ENCODE measurements at regions not wholly inside any gene's neighbourhood (a gene's known extent, or its start where the extent isn't known, plus 50 kb on each side); places are given as distances from the start of the nearest gene placed in this dataset.
"Not testable (repeated sequence)": the region's sequence is repeated elsewhere in the genome, so short reads cannot be mapped to it uniquely, and the experiment has no call there.

- TF ChIP-seq CTCF (IDR thresholded peaks at IDR 0.05; ENCODE audit: control insufficient read depth, extremely low read depth, insufficient read depth), result no peak
- DNase-seq (ENCODE audit: low read depth), result no peak
- no peak overlapping the region for H3K4me3 ChIP-seq (ENCODE audit: low read depth, low read length)
Observed at GRCh38 chr5:155144956-155145355, 131.4 kb downstream of the KIF4B start.

- peak; percentile 49 for TF ChIP-seq CTCF (IDR thresholded peaks at IDR 0.05; ENCODE audit: control insufficient read depth, extremely low read depth, insufficient read depth)
- no peak overlapping the region for H3K4me3 ChIP-seq (ENCODE audit: low read depth, low read length)
- no peak for DNase-seq (ENCODE audit: low read depth)
Observed at GRCh38 chr5:155147222-155147621, 133.7 kb downstream of the KIF4B start.

GRCh38 chr5:155148694-155149093 is 135.1 kb downstream of the KIF4B start:
- no peak for DNase-seq (ENCODE audit: low read depth)
- TF ChIP-seq CTCF (IDR thresholded peaks at IDR 0.05; ENCODE audit: control insufficient read depth, extremely low read depth, insufficient read depth), result no peak
- no peak overlapping the region for H3K4me3 ChIP-seq (ENCODE audit: low read depth, low read length)

- H3K4me3 ChIP-seq (ENCODE audit: low read depth, low read length), result no peak overlapping the region
- no peak for DNase-seq (ENCODE audit: low read depth)
- no peak for TF ChIP-seq CTCF (IDR thresholded peaks at IDR 0.05; ENCODE audit: control insufficient read depth, extremely low read depth, insufficient read depth)
Observed at GRCh38 chr5:155150012-155150411, 136.5 kb downstream of the KIF4B start.

GRCh38 chr5:155154973-155155372 is 141.4 kb downstream of the KIF4B start:
- TF ChIP-seq CTCF (IDR thresholded peaks at IDR 0.05; ENCODE audit: control insufficient read depth, extremely low read depth, insufficient read depth), result no peak
- no peak for DNase-seq (ENCODE audit: low read depth)

GRCh38 chr5:155163084-155163483 is 149.5 kb downstream of the KIF4B start:
- H3K4me3 ChIP-seq (ENCODE audit: low read depth, low read length); DNase-seq (ENCODE audit: low read depth): not testable (repeated sequence)

More at GRCh38 chr5:155154973-155155372, 141.4 kb downstream of the KIF4B start:
- no peak overlapping the region for H3K4me3 ChIP-seq (ENCODE audit: low read depth, low read length)

GRCh38 chr5:155167736-155168135 is 154.2 kb downstream of the KIF4B start:
- no peak overlapping the region for H3K4me3 ChIP-seq (ENCODE audit: low read depth, low read length)
- TF ChIP-seq CTCF (IDR thresholded peaks at IDR 0.05; ENCODE audit: control insufficient read depth, extremely low read depth, insufficient read depth), result no peak
- no peak for DNase-seq (ENCODE audit: low read depth)

Measured in LNCaP clone FGC (cell line).